ENCODE measurements at regions not wholly inside any gene's neighbourhood (a gene's known extent, or its start where the extent isn't known, plus 50 kb on each side); places are given as distances from the start of the nearest gene placed in this dataset.

DNA sequence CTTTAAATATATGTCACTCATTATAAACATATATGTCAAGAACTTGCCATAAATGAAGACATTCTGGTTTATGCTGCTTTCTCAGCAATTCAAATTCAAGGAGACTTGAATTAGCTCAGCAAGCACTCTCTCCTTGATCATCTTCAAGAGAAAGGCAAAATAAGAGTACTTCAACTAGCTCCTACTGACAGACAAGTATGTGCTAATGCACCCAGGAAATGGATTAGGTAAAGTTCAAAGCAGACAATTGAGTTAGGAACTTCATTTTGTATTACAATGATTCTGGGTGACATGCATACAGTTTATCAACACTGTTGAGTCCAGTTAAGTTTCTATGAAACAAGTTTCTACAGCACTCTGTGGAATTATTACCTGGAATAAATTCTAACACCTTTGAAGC lies 455.9 kb upstream of the USP15 start:
- Histone ChIP-seq H2BK15ac (ENCODE audit: low read length) (no peak overlapping the region), H2BK120ac (replicated peaks; ENCODE audit: low read depth, low read length) (no peak overlapping the region), H3K4ac (replicated peaks; ENCODE audit: insufficient read length, low read depth, low read length) (no peak overlapping the region), H3K9me3 (ENCODE audit: insufficient read depth in 2 of 2, low read depth in 1 of 2, low read length in 1 of 2) (peaks cover 11 to 15% of the 10 kb centered on the region in 2 experiments), H4K20me1 (replicated peaks in 1 of 2; ENCODE audit: control insufficient read depth in 1 of 2, insufficient read depth in 2 of 2, low read length in 2 of 2) (no peaks in the 10 kb centered on the region), H3K56ac (replicated peaks; ENCODE audit: insufficient read length, low read depth, low read length) (no peak overlapping the region), H4K8ac (ENCODE audit: extremely low read depth, insufficient read depth, low read length) (no peak overlapping the region), H3K23me2 (ENCODE audit: low read depth, low read length) (no peaks in the 10 kb centered on the region), H3K23ac (ENCODE audit: insufficient read length) (no peak overlapping the region), H3K79me1 (ENCODE audit: low read depth, low read length) (no peaks in the 10 kb centered on the region), H3K4me3 (ENCODE audit: extremely low read depth in 1 of 4, insufficient read depth in 2 of 4, low read depth in 3 of 4, low read length in 4 of 4) (no peak overlapping the region), H3K36me3 (ENCODE audit: control insufficient read depth in 2 of 4, insufficient read depth in 4 of 4, low read length in 3 of 4) (no peaks in the 10 kb centered on the region; a peak in 1 of 8 replicates), H2BK20ac (ENCODE audit: low read length) (no peak overlapping the region), H3K27me3 (replicated peaks in 1 of 4; ENCODE audit: control insufficient read depth in 3 of 4, extremely low read depth in 1 of 4, insufficient read depth in 3 of 4, low read length in 3 of 4) (no peaks in the 10 kb centered on the region), H3K9ac (replicated peaks in 1 of 4; ENCODE audit: extremely low read depth in 1 of 4, low read depth in 3 of 4, low read length in 3 of 4) (no peak overlapping the region), H3K14ac (ENCODE audit: insufficient read length) (no peak overlapping the region), H2AK5ac (ENCODE audit: low read depth, low read length) (no peak overlapping the region), H2BK12ac (ENCODE audit: low read depth, low read length) (no peak overlapping the region), H3K79me2 (ENCODE audit: control insufficient read depth in 1 of 2, insufficient read depth in 2 of 2, low read length in 2 of 2) (no peaks in the 10 kb centered on the region), H3K4me2 (ENCODE audit: insufficient read depth in 1 of 2, low read depth in 2 of 2, low read length in 2 of 2) (no peak overlapping the region), H4K5ac (ENCODE audit: insufficient read length, low read depth, low read length) (no peak overlapping the region), H4K91ac (replicated peaks; ENCODE audit: insufficient read length, low read length) (no peak overlapping the region), H2BK5ac (ENCODE audit: low read depth, low read length) (no peak overlapping the region), H3K27ac (ENCODE audit: low read depth, low read length) (no peak overlapping the region), H3K4me1 (replicated peaks in 1 of 4; ENCODE audit: control insufficient read depth in 3 of 4, insufficient read depth in 4 of 4, low read length in 3 of 4) (no peaks in the 10 kb centered on the region), H3K18ac (ENCODE audit: extremely low read depth, low read length) (no peak overlapping the region), H2AFZ (ENCODE audit: low read length) (no peak overlapping the region)
- no peak for DNase-seq (ENCODE audit: low read depth in 1 of 2, low spot score in 2 of 2)
- no peak for FAIRE-seq
- POLR2A ChIA-PET (ENCODE audit: partially characterized antibody) = no interaction called here
- CTCF ChIA-PET (ENCODE audit: partially characterized antibody) = interaction anchor here (0.6 kb wide), 1 partner anchor 691 kb away, joined by 3 read pairs; no protein-coding TSS in a partner anchor
- TF ChIP-seq TAF1 (IDR thresholded peaks at IDR 0.05; ENCODE audit: low read depth, low read length) = no peak
- TF ChIP-seq CHD7 (IDR thresholded peaks at IDR 0.05; ENCODE audit: insufficient replicate concordance, low read length) = no peak
